AG10803 (cell line): ENCODE measurements at regions not wholly inside any gene's neighbourhood (a gene's known extent, or its start where the extent isn't known, plus 50 kb on each side); places are given as distances from the start of the nearest gene placed in this dataset.

Source experiments
- DNase-seq: peaks from one replicate; pipeline ENCODE4 v3.0.0; 2010; ENCODE audit warnings: low read depth
- H3K4me3 ChIP-seq: 2 replicates; pipeline ENCODE4 v1.5.1; 2011; ENCODE audit warnings: mild to moderate bottlenecking, low read length, control low read depth
- CTCF ChIP-seq: conservative IDR thresholded peaks from 2 replicates; pipeline ENCODE4 v1.5.1; 2011; ENCODE audit warnings: mild to moderate bottlenecking, low read length, control low read depth, inconsistent platforms

GRCh38 chr12:34398706-34399630 is 376.7 kb downstream of the ALG10 start:
- TF ChIP-seq CTCF = no peak
- no peak for DNase-seq
- no peak overlapping the region for H3K4me3 ChIP-seq

- no peak overlapping the region for H3K4me3 ChIP-seq
- no peak for TF ChIP-seq CTCF
- no peak for DNase-seq
Observed at GRCh38 chr12:34399631-34400410, 377.5 kb downstream of the ALG10 start.

GRCh38 chr12:34400411-34400881 is 378.1 kb downstream of the ALG10 start:
- no peak for TF ChIP-seq CTCF
- no peak for DNase-seq
- H3K4me3 ChIP-seq = no peak overlapping the region

GRCh38 chr12:34400986-34401658 is 378.8 kb downstream of the ALG10 start:
- DNase-seq = no peak
- no peak for TF ChIP-seq CTCF
- H3K4me3 ChIP-seq = no peak overlapping the region

GRCh38 chr12:34401659-34402227 is 379.4 kb downstream of the ALG10 start:
- DNase-seq = no peak
- no peak for TF ChIP-seq CTCF
- no peak overlapping the region for H3K4me3 ChIP-seq

- no peak overlapping the region for H3K4me3 ChIP-seq
- no peak for TF ChIP-seq CTCF
- no peak for DNase-seq
Observed at GRCh38 chr12:34402228-34402898, 380.1 kb downstream of the ALG10 start.
